ENCODE measurements at regions not wholly inside any gene's neighbourhood (a gene's known extent, or its start where the extent isn't known, plus 50 kb on each side); places are given as distances from the start of the nearest gene placed in this dataset.

GRCh38 chr1:232318143-232318542 is 311.8 kb downstream of the SIPA1L2 start:
- H3K36me3 ChIP-seq (ENCODE audit: control insufficient read depth, insufficient read depth, low read length), result no peaks in the 10 kb centered on the region
- no peak overlapping the region for H3K9ac ChIP-seq (ENCODE audit: insufficient read depth in 1 of 2, low read depth in 2 of 2, low read length in 2 of 2)
- CTCF ChIA-PET (ENCODE audit: low intra/inter-chr PET ratio), result no interaction called here
- H3K9me3 ChIP-seq (replicated peaks; ENCODE audit: control insufficient read depth, insufficient read depth, low read depth, low read length), result 0 out of 2 replicates have a peak, but pooled peaks cover 3% of the 10 kb centered on the region
- BruUV-seq (replicated peaks), result no TSS peak
- H3K27me3 ChIP-seq (ENCODE audit: control insufficient read depth in 2 of 2, insufficient read depth in 2 of 2, low read length in 2 of 2), result no peaks in the 10 kb centered on the region
- in situ Hi-C loops (cut with MboI) (no loop called here), intact Hi-C loops (cut with micrococcal nuclease) (no loop called here)
- no peaks in the 10 kb centered on the region for H4K20me1 ChIP-seq (replicated peaks; ENCODE audit: control insufficient read depth, insufficient read depth, low read length)
- TF ChIP-seq NFXL1 (CRISPR knock-in tag; IDR thresholded peaks at IDR 0.05) (no peak), RBFOX2 (IDR thresholded peaks at IDR 0.05; ENCODE audit: low read depth, low read length) (no peak), U2AF1 (optimal IDR thresholded peaks at IDR 0.05; ENCODE audit: low read depth, low read length) (no peak), ERF (CRISPR knock-in tag; IDR thresholded peaks at IDR 0.05) (no peak), ZNF347 (CRISPR knock-in tag; IDR thresholded peaks at IDR 0.05; ENCODE audit: low read depth) (no peak), ZNF41 (CRISPR knock-in tag; conservative IDR thresholded peaks at IDR 0.05) (no peak), ZNF124 (CRISPR knock-in tag; IDR thresholded peaks at IDR 0.05) (no peak), FUS (optimal IDR thresholded peaks at IDR 0.05; ENCODE audit: low read depth, low read length) (no peak)
- DNase-seq (ENCODE audit: extremely low read depth in 1 of 4, low spot score in 3 of 4) (no peak), ATAC-seq (no peak), FAIRE-seq (no peak)
- 0% methylated on average over 2 of the region's 2 CpGs for WGBS (ENCODE audit: insufficient coverage, low coverage, missing lambda C conversion rate)
- H3K4me1 ChIP-seq (replicated peaks in 1 of 2; ENCODE audit: control insufficient read depth in 2 of 2, insufficient read depth in 2 of 2, low read length in 2 of 2), result no peaks in the 10 kb centered on the region
- no peak overlapping the region for H3K4me3 ChIP-seq
- H3K27ac ChIP-seq (ENCODE audit: extremely low read depth, low read depth, low read length), result no peak overlapping the region
- H3K9me1 ChIP-seq (ENCODE audit: control insufficient read depth, insufficient read depth, low read length), result no peaks in the 10 kb centered on the region
- no peaks in the 10 kb centered on the region for H3K79me2 ChIP-seq (ENCODE audit: control insufficient read depth, insufficient read depth, low read length)
- H2AFZ ChIP-seq (ENCODE audit: low read depth, low read length), result no peak overlapping the region
- POLR2A ChIA-PET, result no interaction called here
- H3K4me2 ChIP-seq (ENCODE audit: insufficient read depth, low read length), result no peak overlapping the region

GRCh38 chr1:232317350-232317749 is 312.6 kb downstream of the SIPA1L2 start:
- 0 out of 2 replicates have a peak, but pooled peaks cover 3% of the 10 kb centered on the region for H3K9me3 ChIP-seq (replicated peaks; ENCODE audit: control insufficient read depth, insufficient read depth, low read depth, low read length)
- H3K36me3 ChIP-seq (ENCODE audit: control insufficient read depth, insufficient read depth, low read length), result no peaks in the 10 kb centered on the region
- DNase-seq (ENCODE audit: extremely low read depth in 1 of 4, low spot score in 3 of 4) (no peak), ATAC-seq (no peak), FAIRE-seq (no peak)
- no peak overlapping the region for H3K27ac ChIP-seq (ENCODE audit: extremely low read depth, low read depth, low read length)
- H3K79me2 ChIP-seq (ENCODE audit: control insufficient read depth, insufficient read depth, low read length), result no peaks in the 10 kb centered on the region
- H2AFZ ChIP-seq (ENCODE audit: low read depth, low read length), result no peak overlapping the region
- BruUV-seq (replicated peaks), result no TSS peak
- POLR2A ChIA-PET, result no interaction called here
- no peaks in the 10 kb centered on the region for H3K4me1 ChIP-seq (replicated peaks in 1 of 2; ENCODE audit: control insufficient read depth in 2 of 2, insufficient read depth in 2 of 2, low read length in 2 of 2)
- intact Hi-C loops (cut with micrococcal nuclease) (no loop called here), in situ Hi-C loops (cut with MboI) (no loop called here)
- no peaks in the 10 kb centered on the region for H4K20me1 ChIP-seq (replicated peaks; ENCODE audit: control insufficient read depth, insufficient read depth, low read length)
- no peak overlapping the region for H3K4me3 ChIP-seq
- no peaks in the 10 kb centered on the region for H3K9me1 ChIP-seq (ENCODE audit: control insufficient read depth, insufficient read depth, low read length)
- H3K4me2 ChIP-seq (ENCODE audit: insufficient read depth, low read length), result no peak overlapping the region
- H3K27me3 ChIP-seq (ENCODE audit: control insufficient read depth in 2 of 2, insufficient read depth in 2 of 2, low read length in 2 of 2), result no peaks in the 10 kb centered on the region
- 0% methylated on average over 1 of the region's 1 CpG for WGBS (ENCODE audit: insufficient coverage, low coverage, missing lambda C conversion rate)
- no peak overlapping the region for H3K9ac ChIP-seq (ENCODE audit: insufficient read depth in 1 of 2, low read depth in 2 of 2, low read length in 2 of 2)
- CTCF ChIA-PET (ENCODE audit: low intra/inter-chr PET ratio), result no interaction called here
- TF ChIP-seq SLC30A9 (CRISPR knock-in tag; IDR thresholded peaks at IDR 0.05), result no peak
- no peak for TF ChIP-seq ZNF395 (CRISPR knock-in tag; IDR thresholded peaks at IDR 0.05)
- TF ChIP-seq KDM5B (IDR thresholded peaks at IDR 0.05; ENCODE audit: insufficient replicate concordance, low read depth, low read length), result no peak
- no peak for TF ChIP-seq SFPQ (IDR thresholded peaks at IDR 0.05; ENCODE audit: low read depth, low read length)
- no peak for TF ChIP-seq BMI1 (IDR thresholded peaks at IDR 0.05; ENCODE audit: low read length)

Measured in K562 (cell line).